ENCODE measurements at regions not wholly inside any gene's neighbourhood (a gene's known extent, or its start where the extent isn't known, plus 50 kb on each side); places are given as distances from the start of the nearest gene placed in this dataset.

DNA sequence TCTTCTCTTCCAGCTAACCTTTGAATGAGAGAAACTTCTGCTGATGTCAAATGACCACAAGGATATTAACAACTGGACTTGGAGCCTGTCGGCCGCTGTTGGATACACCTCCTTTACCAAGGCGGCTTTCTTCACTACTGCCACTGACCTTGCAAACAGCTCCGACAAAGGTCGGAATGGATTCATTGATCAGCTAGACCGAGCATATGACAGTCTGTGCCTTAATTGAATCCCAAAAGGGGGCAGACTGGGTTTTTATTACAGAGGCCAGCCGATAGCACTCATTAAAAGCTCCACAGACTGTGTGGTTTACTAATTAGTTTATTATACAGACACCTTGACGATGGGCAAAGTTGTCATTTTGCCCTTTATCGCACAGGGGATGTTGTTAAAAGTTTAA, 394.5 kb downstream of the RERGL start:
- no peak for TF ChIP-seq CTCF (IDR thresholded peaks at IDR 0.05)
- no peak for TF ChIP-seq POLR2A (IDR thresholded peaks at IDR 0.05)

Measured in right lobe of liver (tissue), 4 donors.